CD4-positive, alpha-beta T cell (primary cell): ENCODE measurements at regions not wholly inside any gene's neighbourhood (a gene's known extent, or its start where the extent isn't known, plus 50 kb on each side); places are given as distances from the start of the nearest gene placed in this dataset.
"Not testable (repeated sequence)": the region's sequence is repeated elsewhere in the genome, so short reads cannot be mapped to it uniquely, and the experiment has no call there.

Experiments
- ATAC-seq: fragments of 200-7000 bp; cut with Tn5 transposase; one replicate; pipeline ENCODE4 v1.10.0; 2022; ENCODE audit warnings: mild to moderate bottlenecking; ENCODE audit not compliant: poor library complexity
- CTCF ChIA-PET: fragments of 350-600 bp; sonication (Branson Sonifier 250); formaldehyde crosslinking; loops from one replicate; lab custom pipeline; 2021; ENCODE audit warnings: antibody characterized with exemption, inconsistent platforms; lab: Charles Lee
- POLR2A ChIA-PET: fragments of 350-600 bp; sonication (Branson Sonifier 250); formaldehyde crosslinking; loops from one replicate; lab custom pipeline; 2021; ENCODE audit warnings: antibody characterized with exemption, inconsistent platforms; lab: Charles Lee
- DNase-seq, 14 experiments: peaks; one replicate each; pipeline ENCODE4 v3.0.0-alpha.2; 2013 to 2020; ENCODE audit warnings: mixed read lengths in 2 of 14
- H3K27ac ChIP-seq, 2 donors: one replicate each; pipeline versions ENCODE4 v1.5.1 to v1.7.0; 2013; ENCODE audit warnings: low read length in 2 of 2, low read depth in 1 of 2, mild to moderate bottlenecking in 1 of 2
- H3K27me3 ChIP-seq, 2 experiments: 1 replicate in 1 of 2; 2 replicates in 1 of 2; pipeline versions ENCODE4 v1.6.1 to v1.7.0; 2013; ENCODE audit warnings: low read length in 2 of 2, control low read depth in 1 of 2, mild to moderate bottlenecking in 1 of 2, moderate library complexity in 1 of 2; ENCODE audit not compliant: insufficient read depth in 2 of 2, control insufficient read depth in 1 of 2
- H3K36me3 ChIP-seq: one replicate; pipeline ENCODE4 v1.6.1; 2013; ENCODE audit warnings: low read length, control low read depth; ENCODE audit not compliant: insufficient read depth
- H3K4me1 ChIP-seq: one replicate; pipeline ENCODE4 v1.6.1; 2013; ENCODE audit warnings: low read length, control low read depth; ENCODE audit not compliant: insufficient read depth
- H3K4me3 ChIP-seq: one replicate; pipeline ENCODE4 v1.5.1; 2013; ENCODE audit warnings: mild to moderate bottlenecking, low read length, moderate library complexity
- H3K9me3 ChIP-seq, 2 experiments: 1 replicate in 1 of 2; 2 replicates in 1 of 2; pipeline versions ENCODE4 v1.6.1 to v1.7.0; 2013; ENCODE audit warnings: low read length in 2 of 2, mild to moderate bottlenecking in 2 of 2, control low read depth in 1 of 2, moderate library complexity in 1 of 2; ENCODE audit not compliant: control insufficient read depth in 1 of 2, insufficient read depth in 1 of 2
- H3K27ac Mint-ChIP-seq: one replicate; pipeline ENCODE4 v1.8.0; 2020; ENCODE audit warnings: mixed read lengths
- H3K27me3 Mint-ChIP-seq: one replicate; pipeline ENCODE4 v1.8.0; 2021; ENCODE audit warnings: mixed read lengths
- H3K36me3 Mint-ChIP-seq: one replicate; pipeline ENCODE4 v1.8.0; 2021; ENCODE audit warnings: low read depth, mixed read lengths
- H3K4me1 Mint-ChIP-seq: one replicate; pipeline ENCODE4 v1.8.0; 2021; ENCODE audit warnings: low read depth, mixed read lengths
- H3K4me3 Mint-ChIP-seq: one replicate; pipeline ENCODE4 v1.8.0; 2020; ENCODE audit warnings: mild to moderate bottlenecking, mixed read lengths
- H3K9me3 Mint-ChIP-seq: one replicate; pipeline ENCODE4 v1.8.0; 2020; ENCODE audit warnings: mixed read lengths
- CTCF ChIP-seq: fragments of 200-600 bp; IDR thresholded peaks from one replicate; pipeline ENCODE4 v1.8.0; 2022; ENCODE audit warnings: antibody characterized with exemption, mild to moderate bottlenecking
- intact Hi-C, 2 experiments: fragments of 100-400 bp; cut with DNase I in 1 of 2; cut with micrococcal nuclease in 1 of 2; formaldehyde crosslinking; loops; one replicate each; pipeline versions ENCODE4 v1.15.1 to v1.9.0; 2023 to 2025; cut with DNase I, micrococcal nuclease

- no peaks in the 10 kb centered on the region for H3K36me3 Mint-ChIP-seq
- Histone ChIP-seq H3K36me3 (no peaks in the 10 kb centered on the region), H3K4me3 (no peak overlapping the region), H3K27me3 (no peaks in the 10 kb centered on the region), H3K27ac (no peak overlapping the region), H3K9me3 (no peaks in the 10 kb centered on the region), H3K4me1 (peaks cover 8% of the 10 kb centered on the region)
- intact Hi-C loops, result no loop called here
- POLR2A ChIA-PET, result no interaction called here
- no peak for DNase-seq
- H3K4me1 Mint-ChIP-seq, result peaks cover 18% of the 10 kb centered on the region
- no peaks in the 10 kb centered on the region for H3K9me3 Mint-ChIP-seq
- H3K27me3 Mint-ChIP-seq, result no peaks in the 10 kb centered on the region
- TF ChIP-seq CTCF, result no peak
- no peak for ATAC-seq
- H3K4me3 Mint-ChIP-seq, result no peak overlapping the region
- CTCF ChIA-PET, result interaction anchor here (1.3 kb wide), 1 partner anchor 20 kb away, joined by 6 read pairs; no protein-coding TSS in a partner anchor
- no peak overlapping the region for H3K27ac Mint-ChIP-seq
Observed at GRCh38 chr10:128191847-128192246, 65.6 kb upstream of the MKI67 start.

DNA sequence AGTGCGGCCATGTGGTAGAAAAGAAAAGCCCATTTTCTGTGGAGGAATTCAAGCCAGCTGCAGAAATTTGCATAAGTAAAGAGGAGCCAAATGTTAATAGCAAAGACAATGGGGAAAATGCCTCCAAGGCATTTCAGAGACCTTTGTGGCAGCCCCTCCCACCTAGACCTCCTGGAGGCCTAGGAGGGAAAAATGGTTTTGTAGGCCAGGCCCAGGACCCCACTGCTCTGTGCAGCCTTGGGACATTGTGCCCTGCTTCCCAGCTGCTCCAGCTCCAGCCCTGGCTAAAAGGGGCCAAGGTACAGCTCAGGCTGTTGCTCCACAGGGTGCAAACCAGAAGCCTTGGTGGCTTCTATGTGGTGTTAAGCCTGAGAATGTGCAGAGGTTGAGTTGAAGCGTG lies 75.6 kb upstream of the MKI67 start:
- H3K36me3 Mint-ChIP-seq, intact Hi-C loops: not testable (repeated sequence)

GRCh38 chr10:128203028-128203427 lies 76.8 kb upstream of the MKI67 start:
- H3K4me1 ChIP-seq, result no peaks in the 10 kb centered on the region
- H3K9me3 ChIP-seq, result peaks cover 0 to 3% of the 10 kb centered on the region in 2 experiments
- DNase-seq (no peak), ATAC-seq (no peak)
- Mint-ChIP-seq H3K4me3 (no peak overlapping the region), H3K27me3 (no peaks in the 10 kb centered on the region), H3K36me3 (no peaks in the 10 kb centered on the region), H3K4me1 (no peaks in the 10 kb centered on the region), H3K9me3 (peaks cover 4% of the 10 kb centered on the region), H3K27ac (no peak overlapping the region)
- H3K36me3 ChIP-seq, result no peaks in the 10 kb centered on the region
- no peaks in the 10 kb centered on the region for H3K27me3 ChIP-seq
- intact Hi-C loops, result no loop called here
- CTCF ChIA-PET, result no interaction called here
- no peak overlapping the region for H3K4me3 ChIP-seq
- H3K27ac ChIP-seq, result no peak overlapping the region
- TF ChIP-seq CTCF, result no peak
- POLR2A ChIA-PET, result no interaction called here

More for the DNA sequence above, 75.6 kb upstream of the MKI67 start:
- H3K9me3 Mint-ChIP-seq, H3K27me3 ChIP-seq, H3K27ac ChIP-seq, H3K4me3 ChIP-seq, H3K4me1 ChIP-seq, H3K27ac Mint-ChIP-seq, H3K27me3 Mint-ChIP-seq, ATAC-seq, H3K36me3 ChIP-seq, CTCF ChIA-PET, H3K9me3 ChIP-seq, H3K4me1 Mint-ChIP-seq, POLR2A ChIA-PET, DNase-seq, H3K4me3 Mint-ChIP-seq: not testable (repeated sequence)

GRCh38 chr10:128205591-128205990 lies 79.4 kb upstream of the MKI67 start:
- CTCF ChIA-PET, DNase-seq, H3K9me3 Mint-ChIP-seq, H3K27me3 Mint-ChIP-seq, H3K4me3 ChIP-seq, H3K36me3 ChIP-seq, H3K27me3 ChIP-seq, H3K4me3 Mint-ChIP-seq, H3K4me1 ChIP-seq, ATAC-seq, H3K27ac Mint-ChIP-seq, H3K9me3 ChIP-seq, H3K36me3 Mint-ChIP-seq, H3K27ac ChIP-seq, intact Hi-C loops: not testable (repeated sequence)
- H3K4me1 Mint-ChIP-seq, result peaks cover 14% of the 10 kb centered on the region
- POLR2A ChIA-PET, result interaction anchor here (1.4 kb wide), 1 partner anchor 25 kb away, joined by 5 read pairs; no protein-coding TSS in a partner anchor
